RWPE1 (cell line): ENCODE measurements at regions not wholly inside any gene's neighbourhood (a gene's known extent, or its start where the extent isn't known, plus 50 kb on each side); places are given as distances from the start of the nearest gene placed in this dataset.

Experiments
- CTCF ChIA-PET: fragments of 350-600 bp; sonication (Branson Sonifier 250); formaldehyde crosslinking; extraction: SDS; loops from one replicate; lab custom pipeline; 2021; lab: Yijun Ruan, JAX
- POLR2A ChIA-PET: fragments of 400-600 bp; formaldehyde crosslinking; extraction: SDS; loops from one replicate; lab custom pipeline; 2020; ENCODE audit warnings: antibody characterized with exemption; ENCODE audit not compliant: low non-redundant PET; lab: Yijun Ruan, JAX
- DNase-seq: peaks from one replicate; pipeline ENCODE4 v3.0.0; 2012; ENCODE audit warnings: low spot score
- H3K27ac ChIP-seq: fragments of 450-650 bp; 2 replicates; pipeline ENCODE4 v1.5.1; 2017
- CTCF ChIP-seq: fragments of 450-650 bp; conservative IDR thresholded peaks from 2 replicates; pipeline ENCODE4 v1.5.1; 2017; ENCODE audit warnings: low read depth, mild to moderate bottlenecking

DNA sequence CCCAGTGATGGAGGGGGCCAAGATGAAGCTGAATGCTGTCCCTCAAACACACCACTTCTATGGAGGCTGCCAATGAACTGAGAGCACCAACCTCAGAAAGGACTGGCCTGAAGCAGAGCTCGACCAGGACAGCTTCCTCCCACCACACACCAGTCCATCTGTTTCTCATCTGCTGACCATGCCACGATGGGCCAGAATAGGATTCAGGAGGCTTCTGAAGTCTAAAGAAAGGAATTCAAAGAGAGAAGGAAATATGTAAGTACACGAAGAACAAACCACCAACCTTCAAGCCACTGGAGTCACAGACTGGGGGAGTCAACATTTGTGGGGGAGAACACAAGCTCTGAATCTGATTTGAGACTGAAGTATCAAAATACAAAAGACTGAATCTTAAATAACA is 157.6 kb upstream of the CCDC68 start:
- no peak for TF ChIP-seq CTCF
- DNase-seq, result no peak
- H3K27ac ChIP-seq, result no peak overlapping the region
- ChIA-PET CTCF (no interaction called here), POLR2A (no interaction called here)

DNA sequence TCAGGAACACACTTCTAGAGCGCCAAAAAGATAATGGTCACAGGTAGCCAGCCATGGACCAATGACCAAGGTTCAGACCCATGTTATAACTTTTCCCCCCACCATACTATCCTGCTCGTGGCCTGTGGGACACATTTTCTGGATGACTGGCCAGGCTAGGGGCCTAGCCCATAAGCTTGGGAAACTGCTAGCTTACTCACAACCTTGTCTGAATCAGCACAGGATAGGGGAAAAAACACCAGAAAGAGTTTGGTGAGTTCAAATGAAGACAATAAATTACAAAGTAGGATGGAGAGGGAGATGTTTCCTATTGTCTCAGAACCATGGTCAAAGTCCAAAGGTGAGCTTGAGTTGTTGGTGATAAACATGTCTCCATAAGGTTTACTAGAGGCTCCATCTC is 156.3 kb upstream of the CCDC68 start:
- ChIA-PET CTCF (no interaction called here), POLR2A (no interaction called here)
- H3K27ac ChIP-seq, result no peak overlapping the region
- no peak for DNase-seq
- TF ChIP-seq CTCF, result no peak

GRCh38 chr18:55114876-55115275 is 155.6 kb upstream of the CCDC68 start:
- CTCF ChIA-PET, result no interaction called here
- H3K27ac ChIP-seq, result no peak overlapping the region
- no peak for TF ChIP-seq CTCF
- no peak for DNase-seq
- POLR2A ChIA-PET, result no interaction called here

DNA sequence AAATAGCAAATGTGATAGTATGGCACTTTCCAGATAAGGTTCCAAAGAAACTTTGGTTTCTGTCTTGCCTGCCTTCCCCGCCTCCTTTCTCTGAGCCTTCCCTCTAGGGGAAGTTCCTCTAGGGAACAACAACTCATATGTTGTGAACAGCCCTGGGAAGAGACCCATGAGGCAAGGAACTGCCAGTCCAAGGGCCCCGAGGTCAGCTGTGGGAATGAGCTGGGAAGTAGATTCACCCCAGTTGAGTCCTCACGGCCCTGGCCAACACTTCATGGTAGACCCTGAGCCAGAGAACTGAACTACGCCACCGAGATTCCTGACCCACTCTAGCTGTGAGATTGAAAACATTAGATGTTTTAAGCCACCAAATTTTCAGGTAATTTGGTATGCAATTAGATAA is 154.5 kb upstream of the CCDC68 start:
- ChIA-PET POLR2A (no interaction called here), CTCF (no interaction called here)
- TF ChIP-seq CTCF, result no peak

DNA sequence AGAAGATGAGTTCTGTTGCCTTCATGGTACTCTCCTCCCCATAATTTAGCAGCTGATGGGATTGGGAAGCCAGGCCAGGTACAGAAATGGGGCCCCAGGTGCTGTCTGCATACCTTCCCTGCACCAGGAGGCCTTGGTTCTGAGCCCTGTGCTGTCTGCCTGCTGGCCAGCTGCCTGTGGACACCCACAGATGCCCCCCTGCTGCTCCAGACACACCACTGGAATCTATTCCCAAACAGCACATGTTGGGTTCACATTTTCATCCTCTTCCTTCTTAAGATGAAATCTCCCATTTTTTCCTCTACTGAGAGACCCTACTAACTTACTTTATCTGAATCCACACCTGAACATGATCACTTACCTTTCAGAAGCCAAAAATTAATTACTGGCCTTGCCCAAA is 152.0 kb upstream of the CCDC68 start:
- POLR2A ChIA-PET, result no interaction called here
- TF ChIP-seq CTCF, result no peak

More for the DNA sequence above, 154.5 kb upstream of the CCDC68 start:
- no peak for DNase-seq
- no peak overlapping the region for H3K27ac ChIP-seq

GRCh38 chr18:55110436-55110835 is 151.2 kb upstream of the CCDC68 start:
- no peak for TF ChIP-seq CTCF
- H3K27ac ChIP-seq, result no peak overlapping the region
- DNase-seq, result no peak
- ChIA-PET POLR2A (no interaction called here), CTCF (no interaction called here)

More for the DNA sequence above, 152.0 kb upstream of the CCDC68 start:
- CTCF ChIA-PET, result no interaction called here
- no peak for DNase-seq
- no peak overlapping the region for H3K27ac ChIP-seq

DNA sequence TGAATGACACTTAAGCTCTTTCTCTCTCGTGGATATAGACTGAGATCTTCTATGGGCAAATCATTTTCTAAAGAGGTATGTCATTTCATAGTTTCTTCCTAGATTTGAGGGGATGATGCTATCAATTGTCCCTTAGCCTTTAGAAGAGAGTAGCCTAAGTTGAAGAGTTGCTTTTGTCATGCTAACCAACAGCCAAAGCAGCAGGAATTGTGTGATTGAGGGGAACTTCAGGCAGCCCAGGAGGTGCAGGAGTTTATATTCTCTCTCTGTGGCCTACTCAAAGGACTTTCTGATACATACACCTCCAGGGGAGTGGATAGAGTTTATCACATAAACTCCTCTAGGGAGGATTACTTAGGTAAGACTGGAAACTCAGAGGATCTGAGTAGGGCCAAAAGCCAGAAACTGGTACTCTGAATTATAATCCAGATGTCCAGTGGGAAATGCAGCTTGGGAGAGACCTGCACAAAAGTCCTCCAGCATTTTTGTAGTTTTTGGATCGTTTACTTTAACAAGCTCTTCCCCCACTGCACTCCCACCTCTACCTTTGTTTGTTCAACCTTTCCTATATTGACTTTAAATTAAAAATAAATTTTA is 150.7 kb upstream of the CCDC68 start:
- no peak overlapping the region for H3K27ac ChIP-seq
- DNase-seq, result no peak
- TF ChIP-seq CTCF, result no peak
- ChIA-PET POLR2A (no interaction called here), CTCF (no interaction called here)
